Endodermal cell (in vitro differentiated cells): ENCODE measurements at regions not wholly inside any gene's neighbourhood (a gene's known extent, or its start where the extent isn't known, plus 50 kb on each side); places are given as distances from the start of the nearest gene placed in this dataset.
A peak's percentile ranks its signal among the peaks of the same experiment; 100 is the strongest.

Experiments
- DNase-seq: peaks from one replicate; pipeline ENCODE4 v3.0.0-alpha.2; 2017
- H3K27ac ChIP-seq: 2 replicates; pipeline ENCODE4 v1.5.1; 2013; ENCODE audit warnings: mild to moderate bottlenecking, low read depth, low read length, moderate library complexity
- H3K27me3 ChIP-seq: 2 replicates; pipeline ENCODE4 v1.6.1; 2013; ENCODE audit warnings: mild to moderate bottlenecking, low read length, moderate library complexity; ENCODE audit not compliant: insufficient read depth, control insufficient read depth, poor library complexity, severe bottlenecking
- H3K36me3 ChIP-seq: 2 replicates; pipeline ENCODE4 v1.7.0; 2013; ENCODE audit warnings: mild to moderate bottlenecking, low read length, moderate library complexity; ENCODE audit not compliant: control insufficient read depth, insufficient read depth
- H3K4me1 ChIP-seq: one replicate; pipeline ENCODE4 v1.7.0; 2013; ENCODE audit warnings: low read length; ENCODE audit not compliant: control insufficient read depth, insufficient read depth
- H3K4me3 ChIP-seq: 2 replicates; pipeline ENCODE4 v1.5.1; 2013; ENCODE audit warnings: mild to moderate bottlenecking, low read length, moderate library complexity
- H3K9ac ChIP-seq: 2 replicates; pipeline ENCODE4 v1.6.1; 2013; ENCODE audit warnings: mild to moderate bottlenecking, low read length, moderate library complexity; ENCODE audit not compliant: poor library complexity, severe bottlenecking; ENCODE audit errors: extremely low read depth
- H3K9me3 ChIP-seq: 2 replicates; pipeline ENCODE4 v1.6.1; 2013; ENCODE audit warnings: mild to moderate bottlenecking, low read length, moderate library complexity; ENCODE audit not compliant: control insufficient read depth
- H3K27ac Mint-ChIP-seq: 2 replicates; pipeline ENCODE4 v1.8.0; 2020; ENCODE audit warnings: mixed read lengths
- H3K27me3 Mint-ChIP-seq: 2 replicates; pipeline ENCODE4 v1.8.0; 2021; ENCODE audit warnings: mild to moderate bottlenecking, mixed read lengths; ENCODE audit not compliant: insufficient read depth
- H3K36me3 Mint-ChIP-seq: 2 replicates; pipeline ENCODE4 v1.8.0; 2020; ENCODE audit warnings: low read depth, mixed read lengths
- H3K4me1 Mint-ChIP-seq: 2 replicates; pipeline ENCODE4 v1.8.0; 2020; ENCODE audit warnings: mixed read lengths
- H3K4me3 Mint-ChIP-seq: 2 replicates; pipeline ENCODE4 v1.8.0; 2020; ENCODE audit warnings: mild to moderate bottlenecking, moderate library complexity, mixed read lengths
- H3K9me3 Mint-ChIP-seq: 2 replicates; pipeline ENCODE4 v1.8.0; 2020; ENCODE audit warnings: mild to moderate bottlenecking, mixed read lengths
- CTCF ChIP-seq: fragments of 200-600 bp; sonication (generic); conservative IDR thresholded peaks from 2 replicates; pipeline ENCODE4 v1.5.0; 2021; ENCODE audit warnings: antibody characterized with exemption, mild to moderate bottlenecking
- WGBS, 2 experiments: methylation state at CpG; one replicate each; pipeline versions ENCODE4 v1.1.5 to v1.1.7; 2013; ENCODE audit warnings: missing lambda C conversion rate in 2 of 2, mixed read lengths in 1 of 2; ENCODE audit not compliant: insufficient coverage in 1 of 2, insufficient read length in 1 of 2; 5-methylcytosine and 5-hydroxymethylcytosine counted together

GRCh38 chr10:110437761-110438341, 59.9 kb upstream of the DUSP5 start:
- no peak overlapping the region for H3K27ac Mint-ChIP-seq
- WGBS, 2 experiments, result 92 to 97% methylated on average over 8 to 11 of the region's 11 CpGs
- Histone ChIP-seq H3K4me3 (no peak overlapping the region), H3K9ac (no peak overlapping the region), H3K4me1 (no peaks in the 10 kb centered on the region), H3K27ac (no peak overlapping the region), H3K36me3 (no peaks in the 10 kb centered on the region), H3K9me3 (no peaks in the 10 kb centered on the region), H3K27me3 (no peaks in the 10 kb centered on the region)
- H3K9me3 Mint-ChIP-seq, result no peaks in the 10 kb centered on the region
- H3K36me3 Mint-ChIP-seq, result no peaks in the 10 kb centered on the region
- TF ChIP-seq CTCF, result no peak
- peaks cover 13% of the 10 kb centered on the region for H3K4me1 Mint-ChIP-seq
- no peak overlapping the region for H3K4me3 Mint-ChIP-seq
- DNase-seq, result peak; percentile 47
- H3K27me3 Mint-ChIP-seq, result no peaks in the 10 kb centered on the region

- Histone ChIP-seq H3K4me1 (no peaks in the 10 kb centered on the region), H3K9me3 (no peaks in the 10 kb centered on the region), H3K9ac (no peak overlapping the region), H3K27me3 (no peaks in the 10 kb centered on the region), H3K27ac (no peak overlapping the region), H3K4me3 (no peak overlapping the region), H3K36me3 (no peaks in the 10 kb centered on the region)
- WGBS, 2 experiments, result 87 to 100% methylated on average over 1 to 4 of the region's 4 CpGs
- H3K4me1 Mint-ChIP-seq, result peaks cover 13% of the 10 kb centered on the region
- peaks cover 2% of the 10 kb centered on the region for H3K27me3 Mint-ChIP-seq
- no peaks in the 10 kb centered on the region for H3K36me3 Mint-ChIP-seq
- H3K9me3 Mint-ChIP-seq, result no peaks in the 10 kb centered on the region
- no peak overlapping the region for H3K27ac Mint-ChIP-seq
- no peak for TF ChIP-seq CTCF
- H3K4me3 Mint-ChIP-seq, result no peak overlapping the region
- no peak for DNase-seq
Observed at GRCh38 chr10:110442746-110443145, 55.0 kb upstream of the DUSP5 start.

- peak; percentile 44 for DNase-seq
- H3K27ac ChIP-seq, result peak overlapping the region; percentile 22
- Mint-ChIP-seq H3K27me3 (peaks cover 2% of the 10 kb centered on the region), H3K4me3 (no peak overlapping the region), H3K36me3 (no peaks in the 10 kb centered on the region), H3K27ac (no peak overlapping the region), H3K9me3 (no peaks in the 10 kb centered on the region), H3K4me1 (peaks cover 13% of the 10 kb centered on the region)
- TF ChIP-seq CTCF, result no peak
- H3K36me3 ChIP-seq, result no peaks in the 10 kb centered on the region
- H3K27me3 ChIP-seq, result no peaks in the 10 kb centered on the region
- no peaks in the 10 kb centered on the region for H3K4me1 ChIP-seq
- H3K4me3 ChIP-seq, result no peak overlapping the region
- 91 to 94% methylated on average over 9 to 12 of the region's 12 CpGs for WGBS, 2 experiments
- H3K9me3 ChIP-seq, result no peaks in the 10 kb centered on the region
- H3K9ac ChIP-seq, result no peak overlapping the region
Observed at GRCh38 chr10:110443239-110444003, 54.3 kb upstream of the DUSP5 start.
